ENCODE measurements at regions not wholly inside any gene's neighbourhood (a gene's known extent, or its start where the extent isn't known, plus 50 kb on each side); places are given as distances from the start of the nearest gene placed in this dataset.
"Not testable (repeated sequence)": the region's sequence is repeated elsewhere in the genome, so short reads cannot be mapped to it uniquely, and the experiment has no call there.

GRCh38 chr5:131107128-131107527 lies 57.9 kb downstream of the HINT1 start:
- no peak for TF ChIP-seq CTCF (conservative IDR thresholded peaks at IDR 0.05)
- H3K27ac ChIP-seq, result no peak overlapping the region

GRCh38 chr5:131104169-131104808 lies 60.8 kb downstream of the HINT1 start:
- TF ChIP-seq CTCF (conservative IDR thresholded peaks at IDR 0.05), result no peak
- no peak overlapping the region for H3K27ac ChIP-seq

- TF ChIP-seq CTCF (conservative IDR thresholded peaks at IDR 0.05), result no peak
- no peak overlapping the region for H3K27ac ChIP-seq
Observed at GRCh38 chr5:131096774-131097710, 68.0 kb downstream of the HINT1 start.

- H3K27ac ChIP-seq, result not testable (repeated sequence)
Observed at GRCh38 chr5:131095561-131095960, 69.5 kb downstream of the HINT1 start.

GRCh38 chr5:131084436-131084835 lies 80.6 kb downstream of the HINT1 start:
- no peak overlapping the region for H3K27ac ChIP-seq
- no peak for TF ChIP-seq CTCF (conservative IDR thresholded peaks at IDR 0.05)

- no peak for TF ChIP-seq CTCF (conservative IDR thresholded peaks at IDR 0.05)
- no peak overlapping the region for H3K27ac ChIP-seq
Observed at GRCh38 chr5:131081913-131082488, 83.1 kb downstream of the HINT1 start.

GRCh38 chr5:131081374-131081773 lies 83.7 kb downstream of the HINT1 start:
- H3K27ac ChIP-seq, result no peak overlapping the region
- no peak for TF ChIP-seq CTCF (conservative IDR thresholded peaks at IDR 0.05)

Measured in VCaP (cell line).